CD4-positive, CD25-positive, alpha-beta regulatory T cell (primary cell): ENCODE measurements at regions not wholly inside any gene's neighbourhood (a gene's known extent, or its start where the extent isn't known, plus 50 kb on each side); places are given as distances from the start of the nearest gene placed in this dataset.

ENCODE experiments used
- ATAC-seq, 2 donors: fragments of 150-1000 bp; cut with Tn5 transposase; one replicate each; pipeline ENCODE4 v1.10.0; 2021; ENCODE audit warnings: low read depth in 2 of 2, moderate number of reproducible peaks in 2 of 2, moderate library complexity in 1 of 2
- DNase-seq, 3 donors: peaks; one replicate each; pipeline versions ENCODE4 v3.0.0 to v3.0.0-alpha.2; 2012 to 2022; ENCODE audit warnings: mixed read lengths in 1 of 3
- H3K27ac ChIP-seq: one replicate; pipeline ENCODE4 v1.7.0; 2013; ENCODE audit warnings: mild to moderate bottlenecking, low read length; ENCODE audit not compliant: insufficient read depth, poor library complexity, severe bottlenecking
- H3K27me3 ChIP-seq: one replicate; pipeline ENCODE4 v1.7.0; 2013; ENCODE audit warnings: low read length; ENCODE audit not compliant: control insufficient read depth, insufficient read depth
- H3K36me3 ChIP-seq: one replicate; pipeline ENCODE4 v1.7.0; 2013; ENCODE audit warnings: mild to moderate bottlenecking, low read length, moderate library complexity; ENCODE audit not compliant: control insufficient read depth, insufficient read depth
- H3K4me1 ChIP-seq: 2 replicates; pipeline ENCODE4 v1.7.0; 2013; ENCODE audit warnings: mild to moderate bottlenecking, low read length; ENCODE audit not compliant: insufficient read depth, control insufficient read depth, poor library complexity, severe bottlenecking
- H3K4me3 ChIP-seq: one replicate; pipeline ENCODE4 v1.7.0; 2013; ENCODE audit warnings: low read depth, mild to moderate bottlenecking, low read length, moderate library complexity
- H3K9me3 ChIP-seq, 2 experiments: 1 replicate in 1 of 2; 2 replicates in 1 of 2; pipeline ENCODE4 v1.7.0; 2013; ENCODE audit warnings: low read length in 2 of 2, mild to moderate bottlenecking in 1 of 2, moderate library complexity in 1 of 2; ENCODE audit not compliant: control insufficient read depth in 2 of 2
- H3K27ac Mint-ChIP-seq, 3 donors: one replicate each; pipeline ENCODE4 v1.8.0; 2020 to 2022; ENCODE audit warnings: mild to moderate bottlenecking in 3 of 3, mixed read lengths in 3 of 3, moderate library complexity in 2 of 3
- H3K27me3 Mint-ChIP-seq: one replicate; pipeline ENCODE4 v1.8.0; 2022; ENCODE audit warnings: mild to moderate bottlenecking, mixed read lengths
- H3K36me3 Mint-ChIP-seq: one replicate; pipeline ENCODE4 v1.8.0; 2020; ENCODE audit warnings: mixed read lengths
- H3K4me1 Mint-ChIP-seq, 4 donors: one replicate each; pipeline ENCODE4 v1.8.0; 2020 to 2022; ENCODE audit warnings: mixed read lengths in 4 of 4, mild to moderate bottlenecking in 1 of 4
- H3K4me3 Mint-ChIP-seq, 4 donors: one replicate each; pipeline ENCODE4 v1.8.0; 2020 to 2022; ENCODE audit warnings: mild to moderate bottlenecking in 4 of 4, mixed read lengths in 4 of 4, moderate library complexity in 3 of 4
- H3K9me3 Mint-ChIP-seq, 7 donors: one replicate each; pipeline ENCODE4 v1.8.0; 2020 to 2022; ENCODE audit warnings: mixed read lengths in 7 of 7, mild to moderate bottlenecking in 3 of 7, moderate library complexity in 2 of 7

DNA sequence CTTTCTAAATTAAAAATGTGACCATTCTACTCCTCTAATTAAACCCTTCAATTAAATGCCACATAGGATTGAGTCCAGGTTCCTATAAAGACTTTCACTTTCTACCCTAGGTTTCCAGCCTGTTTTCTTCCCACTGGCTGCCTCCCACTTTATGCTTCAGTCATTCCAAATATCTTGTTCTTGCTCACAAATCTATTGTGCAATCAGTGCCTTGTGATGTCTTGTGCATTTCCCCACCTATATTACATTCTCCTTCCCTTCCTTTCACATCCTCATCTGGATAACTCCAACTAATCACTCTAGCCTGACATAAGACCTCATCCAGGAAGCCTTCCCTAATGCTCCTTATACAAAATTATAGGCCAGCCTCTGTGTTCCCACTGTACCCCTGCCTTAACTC, 281.7 kb upstream of the LRATD1 start:
- H3K9me3 ChIP-seq = no peaks in the 10 kb centered on the region
- no peaks in the 10 kb centered on the region for H3K36me3 ChIP-seq
- Mint-ChIP-seq H3K4me3 (no peak overlapping the region), H3K36me3 (no peaks in the 10 kb centered on the region), H3K27ac (no peak overlapping the region), H3K4me1 (no peaks in the 10 kb centered on the region), H3K9me3 (peaks cover 4 to 24% (median 8%) of the 10 kb centered on the region in 7 donors), H3K27me3 (no peaks in the 10 kb centered on the region)
- no peak for DNase-seq
- no peak overlapping the region for H3K27ac ChIP-seq
- H3K4me3 ChIP-seq = no peak overlapping the region
- no peaks in the 10 kb centered on the region for H3K27me3 ChIP-seq
- no peak for ATAC-seq
- no peaks in the 10 kb centered on the region for H3K4me1 ChIP-seq

DNA sequence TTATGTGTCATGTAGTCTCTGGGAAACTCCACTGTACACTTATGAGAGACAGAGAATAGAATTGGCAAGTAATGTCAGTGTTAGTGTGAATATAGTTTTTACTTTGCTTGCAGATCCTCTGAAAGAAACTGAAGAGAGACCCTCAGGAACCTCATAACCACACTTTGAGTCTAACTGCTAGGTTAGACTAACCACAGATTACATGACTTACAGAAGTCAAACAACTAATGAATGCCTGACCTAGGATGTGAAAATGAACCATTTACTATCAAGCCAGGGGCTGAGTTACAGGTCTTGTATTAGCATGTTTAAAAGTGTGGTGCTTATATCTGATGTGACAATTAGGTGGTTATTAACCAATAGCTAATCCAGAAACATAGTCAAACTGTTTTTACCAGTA, 280.4 kb upstream of the LRATD1 start:
- Mint-ChIP-seq H3K27me3 (no peaks in the 10 kb centered on the region), H3K36me3 (no peaks in the 10 kb centered on the region), H3K27ac (no peak overlapping the region), H3K4me1 (no peaks in the 10 kb centered on the region), H3K4me3 (no peak overlapping the region), H3K9me3 (peaks cover 2 to 22% (median 8%) of the 10 kb centered on the region in 7 donors)
- Histone ChIP-seq H3K27ac (no peak overlapping the region), H3K9me3 (no peaks in the 10 kb centered on the region), H3K27me3 (no peaks in the 10 kb centered on the region), H3K36me3 (no peaks in the 10 kb centered on the region), H3K4me1 (no peaks in the 10 kb centered on the region), H3K4me3 (no peak overlapping the region)
- DNase-seq (no peak), ATAC-seq (no peak)

- Mint-ChIP-seq H3K27ac (no peak overlapping the region), H3K4me3 (no peak overlapping the region)
Observed at GRCh38 chr2:14354231-14354630, 278.3 kb upstream of the LRATD1 start.

DNA sequence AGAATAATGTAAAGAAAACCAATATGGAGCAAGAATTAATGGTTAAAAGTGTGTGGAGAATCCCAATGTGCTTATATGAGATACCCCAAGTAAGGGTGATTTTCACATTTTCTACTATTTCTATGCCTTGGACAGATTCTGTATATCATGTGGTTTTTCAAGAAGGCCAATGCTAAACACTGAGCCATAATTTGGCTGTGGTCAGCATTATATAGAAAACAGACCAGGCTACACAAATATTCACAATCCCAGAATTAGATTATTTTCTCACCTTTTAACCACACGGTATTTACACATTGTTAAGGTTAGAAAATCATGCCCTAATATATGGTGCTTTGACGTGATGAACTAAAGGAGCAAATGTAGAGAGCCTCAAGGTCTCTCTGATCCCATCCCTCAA, 277.4 kb upstream of the LRATD1 start:
- Mint-ChIP-seq H3K9me3 (peaks cover 2 to 17% (median 8%) of the 10 kb centered on the region in 7 donors), H3K4me1 (no peaks in the 10 kb centered on the region), H3K4me3 (no peak overlapping the region), H3K36me3 (no peaks in the 10 kb centered on the region), H3K27ac (no peak overlapping the region), H3K27me3 (no peaks in the 10 kb centered on the region)
- no peaks in the 10 kb centered on the region for H3K36me3 ChIP-seq
- H3K9me3 ChIP-seq = no peaks in the 10 kb centered on the region
- no peak overlapping the region for H3K27ac ChIP-seq
- H3K27me3 ChIP-seq = no peaks in the 10 kb centered on the region
- ATAC-seq = no peak
- no peaks in the 10 kb centered on the region for H3K4me1 ChIP-seq
- DNase-seq = no peak
- H3K4me3 ChIP-seq = no peak overlapping the region

More at GRCh38 chr2:14354231-14354630, 278.3 kb upstream of the LRATD1 start:
- DNase-seq (no peak), ATAC-seq (no peak)
- Histone ChIP-seq H3K9me3 (no peaks in the 10 kb centered on the region), H3K4me3 (no peak overlapping the region), H3K36me3 (no peaks in the 10 kb centered on the region), H3K27ac (no peak overlapping the region), H3K4me1 (no peaks in the 10 kb centered on the region), H3K27me3 (no peaks in the 10 kb centered on the region)
- Mint-ChIP-seq H3K4me1 (no peaks in the 10 kb centered on the region), H3K36me3 (no peaks in the 10 kb centered on the region), H3K9me3 (peaks cover 2 to 17% (median 7%) of the 10 kb centered on the region in 7 donors), H3K27me3 (no peaks in the 10 kb centered on the region)

GRCh38 chr2:14358339-14358738, 274.2 kb upstream of the LRATD1 start:
- Mint-ChIP-seq H3K36me3 (no peaks in the 10 kb centered on the region), H3K9me3 (peaks cover 0 to 7% (median 6%) of the 10 kb centered on the region in 7 donors), H3K4me1 (no peaks in the 10 kb centered on the region), H3K27me3 (no peaks in the 10 kb centered on the region), H3K4me3 (no peak overlapping the region), H3K27ac (no peak overlapping the region)
- no peak overlapping the region for H3K27ac ChIP-seq
- no peaks in the 10 kb centered on the region for H3K9me3 ChIP-seq
- H3K27me3 ChIP-seq = no peaks in the 10 kb centered on the region
- H3K4me1 ChIP-seq = no peaks in the 10 kb centered on the region
- H3K36me3 ChIP-seq = no peaks in the 10 kb centered on the region
- no peak overlapping the region for H3K4me3 ChIP-seq
- ATAC-seq (no peak), DNase-seq (no peak)

GRCh38 chr2:14358774-14359173, 273.7 kb upstream of the LRATD1 start:
- Mint-ChIP-seq H3K9me3 (peaks cover 1 to 8% (median 7%) of the 10 kb centered on the region in 7 donors), H3K36me3 (no peaks in the 10 kb centered on the region), H3K27me3 (no peaks in the 10 kb centered on the region), H3K27ac (no peak overlapping the region), H3K4me3 (no peak overlapping the region), H3K4me1 (no peaks in the 10 kb centered on the region)
- H3K27ac ChIP-seq = no peak overlapping the region
- H3K4me1 ChIP-seq = no peaks in the 10 kb centered on the region
- ATAC-seq (no peak), DNase-seq (no peak)
- no peaks in the 10 kb centered on the region for H3K27me3 ChIP-seq
- H3K4me3 ChIP-seq = no peak overlapping the region
- no peaks in the 10 kb centered on the region for H3K9me3 ChIP-seq
- H3K36me3 ChIP-seq = no peaks in the 10 kb centered on the region

DNA sequence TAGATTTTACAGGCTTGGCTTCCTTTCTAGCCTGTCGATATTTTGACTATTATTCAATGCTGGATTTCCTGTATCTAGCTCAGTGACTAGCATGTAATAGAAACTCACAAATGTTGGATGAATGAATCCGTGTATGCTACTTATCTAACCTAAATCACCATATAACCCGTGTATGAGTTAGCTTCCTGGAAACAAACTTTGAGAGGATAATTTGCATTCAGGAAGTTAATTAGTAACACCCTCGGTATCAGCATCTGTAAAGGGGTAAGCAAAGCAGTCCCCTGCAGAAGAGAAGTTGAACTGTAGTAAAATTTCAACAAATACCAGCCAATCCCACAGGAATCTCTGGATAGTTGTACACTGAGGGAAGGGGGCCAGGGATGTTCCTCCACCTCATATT, 269.4 kb upstream of the LRATD1 start:
- no peaks in the 10 kb centered on the region for H3K9me3 ChIP-seq
- no peak overlapping the region for H3K4me3 Mint-ChIP-seq
- no peak overlapping the region for H3K27ac Mint-ChIP-seq

DNA sequence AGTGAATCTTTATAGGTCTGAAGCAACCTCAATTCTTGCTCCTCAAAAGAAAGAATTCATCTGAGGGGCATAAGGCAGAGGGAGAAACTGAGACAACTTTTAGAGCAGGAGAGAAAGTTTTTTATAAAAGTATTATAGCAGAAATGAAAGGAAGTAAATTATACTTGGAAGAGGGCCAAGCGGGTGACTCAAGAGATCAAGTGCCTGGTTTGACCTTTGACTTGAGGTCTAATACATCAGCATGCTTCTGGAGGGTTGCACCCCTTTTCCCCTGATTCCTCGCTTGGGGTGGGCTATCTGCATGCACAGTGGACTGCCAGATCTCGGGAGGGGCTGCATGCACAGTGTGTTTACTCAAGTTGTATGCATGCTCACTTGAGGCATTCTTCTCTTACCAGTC, 268.5 kb upstream of the LRATD1 start:
- Mint-ChIP-seq H3K27ac (no peak overlapping the region), H3K9me3 (peaks cover 0 to 15% (median 9%) of the 10 kb centered on the region in 7 donors), H3K36me3 (no peaks in the 10 kb centered on the region), H3K4me3 (no peak overlapping the region), H3K27me3 (no peaks in the 10 kb centered on the region), H3K4me1 (no peaks in the 10 kb centered on the region)
- DNase-seq (no peak), ATAC-seq (no peak)
- Histone ChIP-seq H3K27me3 (no peaks in the 10 kb centered on the region), H3K4me1 (no peaks in the 10 kb centered on the region), H3K27ac (no peak overlapping the region), H3K36me3 (no peaks in the 10 kb centered on the region), H3K9me3 (no peaks in the 10 kb centered on the region), H3K4me3 (no peak overlapping the region)

More for the DNA sequence above, 269.4 kb upstream of the LRATD1 start:
- ATAC-seq (no peak), DNase-seq (no peak)
- H3K4me1 ChIP-seq = no peaks in the 10 kb centered on the region
- no peaks in the 10 kb centered on the region for H3K36me3 ChIP-seq
- H3K36me3 Mint-ChIP-seq = no peaks in the 10 kb centered on the region
- H3K27me3 ChIP-seq = no peaks in the 10 kb centered on the region
- peaks cover 0 to 15% (median 9%) of the 10 kb centered on the region in 7 donors for H3K9me3 Mint-ChIP-seq
- H3K27ac ChIP-seq = no peak overlapping the region
- no peaks in the 10 kb centered on the region for H3K4me1 Mint-ChIP-seq
- H3K4me3 ChIP-seq = no peak overlapping the region
- H3K27me3 Mint-ChIP-seq = no peaks in the 10 kb centered on the region
